DND-41 (cell line): ENCODE measurements at regions not wholly inside any gene's neighbourhood (a gene's known extent, or its start where the extent isn't known, plus 50 kb on each side); places are given as distances from the start of the nearest gene placed in this dataset.

Experiments used
- ATAC-seq: fragments of 200-7000 bp; cut with Tn5 transposase; 3 replicates; pipeline ENCODE4 v1.9.1; 2021; ENCODE audit warnings: low read depth; ENCODE audit not compliant: insufficient read depth
- DNase-seq: peaks from one replicate; pipeline ENCODE4 v3.0.0-alpha.2; 2020
- H2AFZ ChIP-seq: 2 replicates; pipeline ENCODE4 v1.6.0; 2012; ENCODE audit warnings: low read depth, low read length
- H3K27ac ChIP-seq: 2 replicates; pipeline ENCODE4 v1.5.1; 2012; ENCODE audit warnings: low read length, inconsistent platforms
- H3K27me3 ChIP-seq: fragments of 200-600 bp; sonication (generic); 2 replicates; pipeline ENCODE4 v1.6.0; 2012; ENCODE audit warnings: low read length, mild to moderate bottlenecking, inconsistent platforms; ENCODE audit not compliant: insufficient read depth, poor library complexity
- H3K36me3 ChIP-seq: 2 replicates; pipeline ENCODE4 v1.5.1; 2012; ENCODE audit warnings: low read length, inconsistent platforms; ENCODE audit not compliant: insufficient read depth
- H3K4me1 ChIP-seq: 2 replicates; pipeline ENCODE4 v1.5.1; 2012; ENCODE audit warnings: mild to moderate bottlenecking, low read length; ENCODE audit not compliant: insufficient read depth
- H3K4me2 ChIP-seq: 2 replicates; pipeline ENCODE4 v1.6.0; 2012; ENCODE audit warnings: mild to moderate bottlenecking, moderate library complexity, low read length, inconsistent platforms; ENCODE audit not compliant: insufficient read depth
- H3K4me3 ChIP-seq, 2 experiments: fragments of 200-600 bp in 1 of 2; shearing (Covaris generic) in 1 of 2; 2 replicates each; pipeline ENCODE4 v1.5.1; 2012 to 2016; ENCODE audit warnings: inconsistent platforms in 2 of 2, low read length in 2 of 2, mild to moderate bottlenecking in 2 of 2, low read depth in 1 of 2, moderate library complexity in 1 of 2
- H3K79me2 ChIP-seq: 2 replicates; pipeline ENCODE4 v1.6.0; 2012; ENCODE audit warnings: low read length, inconsistent platforms; ENCODE audit not compliant: insufficient read depth
- H3K9ac ChIP-seq: 2 replicates; pipeline ENCODE4 v1.6.0; 2012; ENCODE audit warnings: low read depth, mild to moderate bottlenecking, inconsistent platforms, low read length, moderate library complexity
- H3K9me3 ChIP-seq: 2 replicates; pipeline ENCODE4 v1.5.1; 2012; ENCODE audit warnings: low read length, moderate library complexity, mild to moderate bottlenecking, inconsistent platforms; ENCODE audit not compliant: insufficient read depth, severe bottlenecking
- H4K20me1 ChIP-seq: 2 replicates; pipeline ENCODE4 v1.6.0; 2012; ENCODE audit warnings: low read length; ENCODE audit not compliant: insufficient read depth
- EZH2 ChIP-seq: IDR thresholded peaks from 3 replicates; pipeline ENCODE4 v1.6.1; 2012; ENCODE audit warnings: borderline replicate concordance, low read depth, mild to moderate bottlenecking, moderate library complexity, low read length, inconsistent platforms; ENCODE audit not compliant: severe bottlenecking
- TF ChIP-seq, protein P1 (sequence below): IDR thresholded peaks from 2 replicates; pipeline ENCODE4 v1.5.1; 2012; ENCODE audit warnings: borderline replicate concordance, low read length, moderate library complexity, mild to moderate bottlenecking; ENCODE audit not compliant: poor library complexity, severe bottlenecking; ENCODE audit errors: extremely low read depth

DNA sequence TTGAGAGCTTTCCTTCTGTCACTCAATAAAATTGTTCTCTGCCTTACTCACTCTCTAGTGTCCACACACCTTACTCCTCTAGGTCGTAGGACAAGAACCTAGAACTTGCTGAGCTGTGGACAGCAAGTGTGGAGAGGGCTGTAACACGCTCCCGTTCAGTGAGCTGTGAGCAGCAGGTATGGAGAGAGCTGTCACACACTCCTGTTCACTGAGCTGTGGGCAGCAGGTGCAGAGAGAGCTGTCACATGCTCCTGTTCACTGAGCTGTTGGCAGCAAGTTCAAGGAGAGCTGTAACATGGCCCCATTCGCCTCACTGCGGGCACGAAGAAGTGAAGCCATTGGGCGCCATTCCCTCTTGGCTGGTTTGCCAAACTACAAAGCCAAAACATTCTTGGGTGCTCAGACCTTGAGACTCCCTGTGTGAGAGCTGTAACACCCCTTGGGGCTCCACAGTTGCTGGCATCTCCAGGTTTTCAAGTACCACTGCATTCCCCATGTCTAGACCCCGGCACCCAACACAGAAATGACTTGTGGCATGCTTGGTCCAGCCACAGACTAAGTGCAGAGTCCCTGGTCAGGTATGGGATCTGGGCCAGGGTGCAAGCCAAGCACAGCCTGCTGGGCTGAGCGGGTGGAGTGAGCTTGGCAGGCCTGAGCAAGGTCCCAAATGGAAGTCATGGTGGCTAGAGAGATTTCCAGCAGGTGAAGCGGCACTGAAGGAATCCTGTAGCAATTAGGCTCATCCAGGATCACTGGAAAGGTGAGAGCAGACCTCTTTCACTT lies 608.0 kb upstream of the CDH8 start:
- no peak for ATAC-seq
- TF ChIP-seq, protein P1, sequence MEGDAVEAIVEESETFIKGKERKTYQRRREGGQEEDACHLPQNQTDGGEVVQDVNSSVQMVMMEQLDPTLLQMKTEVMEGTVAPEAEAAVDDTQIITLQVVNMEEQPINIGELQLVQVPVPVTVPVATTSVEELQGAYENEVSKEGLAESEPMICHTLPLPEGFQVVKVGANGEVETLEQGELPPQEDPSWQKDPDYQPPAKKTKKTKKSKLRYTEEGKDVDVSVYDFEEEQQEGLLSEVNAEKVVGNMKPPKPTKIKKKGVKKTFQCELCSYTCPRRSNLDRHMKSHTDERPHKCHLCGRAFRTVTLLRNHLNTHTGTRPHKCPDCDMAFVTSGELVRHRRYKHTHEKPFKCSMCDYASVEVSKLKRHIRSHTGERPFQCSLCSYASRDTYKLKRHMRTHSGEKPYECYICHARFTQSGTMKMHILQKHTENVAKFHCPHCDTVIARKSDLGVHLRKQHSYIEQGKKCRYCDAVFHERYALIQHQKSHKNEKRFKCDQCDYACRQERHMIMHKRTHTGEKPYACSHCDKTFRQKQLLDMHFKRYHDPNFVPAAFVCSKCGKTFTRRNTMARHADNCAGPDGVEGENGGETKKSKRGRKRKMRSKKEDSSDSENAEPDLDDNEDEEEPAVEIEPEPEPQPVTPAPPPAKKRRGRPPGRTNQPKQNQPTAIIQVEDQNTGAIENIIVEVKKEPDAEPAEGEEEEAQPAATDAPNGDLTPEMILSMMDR: no peak
- Histone ChIP-seq H3K4me1 (no peaks in the 10 kb centered on the region; the same call in 1 of the 2 replicates), H3K9me3 (no peaks in the 10 kb centered on the region), H3K4me3 (no peak overlapping the region), H2AFZ (no peak overlapping the region), H3K27me3 (no peaks in the 10 kb centered on the region), H3K36me3 (no peaks in the 10 kb centered on the region), H4K20me1 (no peaks in the 10 kb centered on the region), H3K9ac (no peak overlapping the region), H3K79me2 (no peaks in the 10 kb centered on the region), H3K4me2 (no peak overlapping the region), H3K27ac (no peak overlapping the region)
- DNase-seq: no peak

DNA sequence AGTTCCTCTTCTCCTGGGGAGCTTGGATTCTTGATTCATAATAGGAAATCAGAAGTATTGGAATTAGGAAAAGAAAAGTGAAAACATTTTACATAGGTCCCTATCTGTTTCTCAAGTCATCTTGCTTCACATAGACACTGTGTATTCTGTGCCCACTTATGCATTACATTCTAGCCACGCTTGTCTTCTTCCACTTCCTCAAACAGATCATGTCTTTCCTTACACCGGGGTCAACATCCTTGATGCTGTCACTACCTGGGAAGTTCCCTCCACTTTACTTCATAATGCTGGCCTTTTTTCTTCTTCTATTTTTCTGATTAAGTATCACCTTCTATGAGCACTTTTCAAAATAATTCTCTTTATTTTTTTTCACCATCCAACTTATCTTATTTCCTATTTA lies 606.4 kb upstream of the CDH8 start:
- Histone ChIP-seq H3K27ac (no peak overlapping the region), H3K79me2 (no peaks in the 10 kb centered on the region), H2AFZ (no peak overlapping the region), H3K36me3 (no peaks in the 10 kb centered on the region), H3K9me3 (no peaks in the 10 kb centered on the region), H3K4me2 (no peak overlapping the region), H3K4me1 (no peaks in the 10 kb centered on the region; the same call in 1 of the 2 replicates), H3K27me3 (no peaks in the 10 kb centered on the region), H3K9ac (no peak overlapping the region), H4K20me1 (no peaks in the 10 kb centered on the region), H3K4me3 (no peak overlapping the region)
- TF ChIP-seq, protein P1: no peak
- no peak for TF ChIP-seq EZH2
- ATAC-seq (no peak), DNase-seq (no peak)

DNA sequence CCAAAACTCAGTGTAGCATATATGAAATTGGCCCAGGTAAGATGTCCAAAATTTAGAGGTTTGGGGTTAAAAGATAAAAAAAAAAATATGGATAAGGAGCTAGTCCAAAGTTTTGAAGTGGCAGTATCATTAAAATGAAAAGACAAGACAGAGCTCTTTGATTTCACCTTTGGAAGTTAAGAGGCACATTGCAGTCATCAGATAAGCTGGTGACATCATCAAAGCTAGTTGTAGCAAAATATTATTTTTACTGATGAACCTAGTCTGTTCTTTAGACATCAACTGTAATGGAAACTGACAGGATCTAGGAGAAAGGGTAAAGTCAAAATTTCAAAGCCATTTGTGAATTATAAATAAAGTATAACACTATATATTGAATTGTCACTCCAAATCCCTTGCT lies 603.7 kb upstream of the CDH8 start:
- no peaks in the 10 kb centered on the region for H3K27me3 ChIP-seq
- TF ChIP-seq EZH2: no peak
- TF ChIP-seq, protein P1: no peak
- H3K4me3 ChIP-seq: no peak overlapping the region
- no peak overlapping the region for H3K9ac ChIP-seq
- H2AFZ ChIP-seq: no peak overlapping the region
- ATAC-seq (no peak), DNase-seq (no peak)
- no peak overlapping the region for H3K4me2 ChIP-seq
- no peaks in the 10 kb centered on the region for H4K20me1 ChIP-seq
- no peaks in the 10 kb centered on the region for H3K9me3 ChIP-seq
- H3K4me1 ChIP-seq: no peaks in the 10 kb centered on the region; the same call in 1 of the 2 replicates
- H3K27ac ChIP-seq: no peak overlapping the region
- H3K79me2 ChIP-seq: no peaks in the 10 kb centered on the region
- H3K36me3 ChIP-seq: no peaks in the 10 kb centered on the region
